ENCODE measurements at regions not wholly inside any gene's neighbourhood (a gene's known extent, or its start where the extent isn't known, plus 50 kb on each side); places are given as distances from the start of the nearest gene placed in this dataset.

GRCh38 chr2:6216234-6216633, 524.0 kb downstream of the SOX11 start:
- TF ChIP-seq CTCF (IDR thresholded peaks at IDR 0.05) (no peak), EZH2 (IDR thresholded peaks at IDR 0.05) (no peak), EZH2phosphoT487 (IDR thresholded peaks at IDR 0.05) (no peak)

All from neural progenitor cell (in vitro differentiated cells).